Globus pallidus (tissue), 1 donor: ENCODE measurements at regions not wholly inside any gene's neighbourhood (a gene's known extent, or its start where the extent isn't known, plus 50 kb on each side); places are given as distances from the start of the nearest gene placed in this dataset.

Experiments used
- DNase-seq: peaks from one replicate; pipeline ENCODE4 v3.0.0-alpha.2; 2015; ENCODE audit warnings: low spot score

GRCh38 chr10:83663918-83664317 is 475.4 kb upstream of the GHITM start:
- no peak for DNase-seq

GRCh38 chr10:83666762-83667161 is 472.5 kb upstream of the GHITM start:
- DNase-seq: no peak

- no peak for DNase-seq
Observed at GRCh38 chr10:83667594-83667993, 471.7 kb upstream of the GHITM start.

DNA sequence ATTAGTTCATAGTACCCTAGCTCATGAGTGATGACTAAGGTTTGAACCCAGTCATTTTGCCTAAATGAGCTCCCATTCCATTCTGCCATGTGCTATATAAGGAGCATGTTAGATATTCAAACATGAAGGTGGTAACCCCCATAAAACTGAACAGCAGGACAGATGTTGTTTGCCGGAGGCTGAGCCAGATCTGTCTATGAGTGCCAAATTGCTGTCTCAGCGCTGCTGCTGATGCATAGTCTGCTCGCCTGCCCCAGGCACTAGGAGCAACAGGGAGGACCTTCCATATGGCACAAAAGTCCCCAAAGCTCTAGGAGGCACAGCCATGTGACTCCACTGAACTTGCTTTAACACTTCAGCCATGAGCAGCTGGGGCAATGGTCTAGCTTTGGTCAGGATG is 466.0 kb upstream of the GHITM start:
- DNase-seq: no peak

DNA sequence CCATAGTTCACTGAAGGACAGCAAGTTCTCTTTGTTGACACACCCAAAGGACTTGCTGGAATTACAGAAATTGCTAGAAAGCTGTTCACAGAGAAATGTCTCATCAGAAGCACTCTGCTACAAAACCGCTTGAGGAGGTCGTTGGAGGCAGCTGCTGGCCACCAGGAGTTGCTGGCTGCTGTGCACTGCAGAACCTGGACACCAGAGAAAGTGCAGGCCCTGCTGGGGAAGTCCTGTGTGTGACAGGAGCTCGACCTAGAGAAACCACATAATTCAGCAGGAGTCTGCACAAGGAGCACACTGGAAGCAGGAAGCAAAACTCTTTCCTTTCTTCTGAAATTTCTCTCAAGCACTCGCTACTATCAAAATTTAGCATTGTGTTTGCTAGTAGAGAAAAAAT is 461.5 kb upstream of the GHITM start:
- no peak for DNase-seq

DNA sequence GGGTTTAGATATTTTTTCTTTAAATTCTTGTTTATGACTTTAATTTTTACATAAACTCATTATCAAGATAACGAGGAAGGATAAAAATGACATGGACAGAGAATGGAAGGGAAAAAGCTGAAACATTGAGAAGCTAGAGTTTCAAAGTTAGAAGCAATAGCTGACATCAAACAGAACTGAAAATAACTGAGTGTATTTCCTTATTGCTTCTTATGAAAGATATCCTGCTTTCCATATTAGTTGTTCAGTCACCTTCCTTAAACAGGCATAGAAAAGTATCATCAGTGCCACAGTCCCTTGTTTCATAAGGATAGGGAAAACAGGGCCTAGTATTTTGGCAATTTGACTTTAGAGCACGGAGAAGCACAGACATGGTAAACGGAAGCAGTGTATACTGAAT is 460.5 kb upstream of the GHITM start:
- DNase-seq: no peak

DNA sequence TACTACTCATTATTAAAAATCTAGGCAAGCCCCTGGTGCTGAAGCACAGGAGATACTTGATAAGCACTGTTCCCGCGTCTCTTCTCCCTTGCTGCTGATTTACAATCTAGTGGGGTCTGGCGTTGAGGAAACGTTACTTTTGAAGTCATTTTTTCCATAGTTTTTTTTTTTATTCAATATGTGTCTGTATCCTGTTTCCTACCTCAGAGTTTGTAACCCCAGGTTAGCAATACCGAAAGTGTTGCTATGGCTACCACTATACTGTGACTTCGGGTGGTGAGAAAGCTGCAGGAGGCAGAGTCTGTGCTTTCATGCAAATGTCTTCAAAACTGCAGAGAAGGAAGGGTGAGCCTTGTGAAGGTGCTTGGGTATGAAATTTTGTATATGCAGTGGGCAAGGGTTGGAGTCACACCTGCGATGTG is 458.8 kb upstream of the GHITM start:
- DNase-seq: no peak

- DNase-seq: no peak
Observed at GRCh38 chr10:83682414-83682813, 456.9 kb upstream of the GHITM start.

GRCh38 chr10:83685458-83685857 is 453.9 kb upstream of the GHITM start:
- peak; percentile 2 for DNase-seq

DNA sequence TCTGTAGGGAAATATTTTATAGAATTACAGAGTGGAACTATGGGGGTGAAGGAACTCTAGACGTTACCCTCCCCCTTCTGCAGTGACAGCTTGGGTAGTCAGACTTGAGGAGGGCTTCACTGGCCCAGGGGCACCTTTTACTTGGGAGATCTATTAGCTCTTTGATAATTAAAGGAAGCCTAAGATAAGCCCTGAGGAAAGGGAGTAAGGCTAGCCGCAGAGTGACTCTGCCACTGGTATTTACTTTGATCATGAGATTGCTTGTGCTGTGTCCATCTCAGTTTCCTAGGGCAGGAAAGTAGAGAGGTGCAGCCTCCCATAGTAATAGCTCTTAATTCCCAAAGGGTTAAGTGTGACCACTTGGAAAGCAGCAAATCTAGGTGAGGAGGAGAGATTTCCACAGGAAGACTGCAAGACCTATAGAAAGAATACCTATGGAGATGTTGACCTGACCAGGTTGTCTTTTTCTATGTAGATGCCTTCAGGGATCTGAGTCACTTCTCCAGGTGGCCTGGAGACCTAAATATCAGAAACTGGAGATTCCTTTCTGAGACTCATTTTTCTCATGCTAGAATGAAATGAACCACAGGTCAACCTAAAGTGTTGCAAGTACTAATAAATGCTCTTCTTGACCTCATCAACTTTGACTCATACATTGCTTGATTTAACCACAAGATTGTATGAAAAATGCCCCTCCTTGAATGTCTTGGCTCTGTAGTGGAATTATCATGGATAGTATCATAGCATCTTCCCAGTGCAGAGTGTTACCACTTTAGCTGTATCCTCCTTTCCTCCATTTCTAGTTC is 447.3 kb upstream of the GHITM start:
- DNase-seq: no peak

DNA sequence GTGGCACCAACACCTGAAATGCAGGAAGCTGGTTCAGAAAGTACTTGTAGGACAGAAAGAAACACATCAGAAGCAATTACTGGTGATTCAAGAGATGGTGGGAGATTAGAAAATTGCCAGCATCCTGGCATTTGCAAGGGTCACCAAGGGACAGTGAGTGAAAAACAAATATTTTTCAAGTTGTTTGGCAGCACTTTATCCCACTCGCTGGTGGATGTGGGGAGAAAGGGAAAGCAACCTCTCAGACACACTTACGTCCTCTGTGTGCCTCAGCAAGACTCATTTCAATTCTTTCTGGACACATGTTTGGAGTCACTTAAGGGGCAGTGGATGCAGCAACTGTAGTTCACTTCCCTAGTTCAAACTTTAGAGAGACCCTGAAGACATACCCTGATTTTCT is 440.4 kb upstream of the GHITM start:
- no peak for DNase-seq

GRCh38 chr10:83701799-83702198 is 437.5 kb upstream of the GHITM start:
- DNase-seq: no peak

GRCh38 chr10:83702731-83703130 is 436.6 kb upstream of the GHITM start:
- no peak for DNase-seq

DNA sequence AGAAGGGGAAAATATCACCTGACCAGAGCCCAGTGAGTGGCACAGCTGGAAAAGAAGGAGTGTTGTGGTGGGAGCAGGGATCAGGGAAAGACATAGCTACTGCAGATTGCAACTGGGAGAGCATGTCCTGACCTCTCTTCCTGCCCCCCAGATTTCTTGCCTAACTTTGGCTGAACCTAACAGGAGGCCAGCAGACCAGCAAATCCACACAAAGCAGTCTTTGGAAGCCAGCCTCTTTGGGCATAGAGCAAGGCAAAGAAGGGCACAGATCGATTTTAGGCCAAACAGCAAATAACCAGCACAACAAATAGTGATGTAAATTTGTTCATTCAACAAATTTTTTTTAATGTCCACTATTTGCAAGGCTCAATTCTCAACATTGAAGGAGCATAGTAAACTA is 433.2 kb upstream of the GHITM start:
- no peak for DNase-seq

DNA sequence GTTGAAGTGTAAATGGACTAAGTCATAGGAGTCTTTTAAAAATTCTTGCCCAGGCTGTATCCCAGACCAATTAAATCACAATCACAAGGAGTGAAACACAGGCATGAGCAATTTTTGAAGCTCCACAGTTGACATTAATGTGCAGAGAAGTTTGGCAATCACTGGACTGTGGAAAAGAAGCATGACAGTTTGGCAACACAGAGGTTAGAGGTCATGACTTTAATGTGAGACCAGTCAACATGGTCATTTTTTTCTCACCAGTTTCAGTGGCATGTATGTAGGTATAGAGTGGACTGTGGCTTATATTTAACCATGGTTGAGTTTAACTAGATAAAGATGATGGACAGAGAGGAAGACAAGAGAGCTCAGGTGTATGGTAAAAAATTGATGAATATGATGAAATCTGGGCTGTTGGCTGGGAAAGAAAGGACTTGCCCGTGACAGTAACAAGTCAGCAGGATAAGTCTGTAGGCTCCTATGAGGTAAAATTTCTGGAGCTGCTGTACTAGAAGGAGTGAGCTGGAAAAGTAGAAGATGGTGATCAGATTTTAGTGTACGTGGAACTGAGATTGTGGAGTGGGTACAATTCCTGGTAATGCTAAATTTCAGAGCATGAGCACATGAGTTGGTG is 432.2 kb upstream of the GHITM start:
- no peak for DNase-seq

DNA sequence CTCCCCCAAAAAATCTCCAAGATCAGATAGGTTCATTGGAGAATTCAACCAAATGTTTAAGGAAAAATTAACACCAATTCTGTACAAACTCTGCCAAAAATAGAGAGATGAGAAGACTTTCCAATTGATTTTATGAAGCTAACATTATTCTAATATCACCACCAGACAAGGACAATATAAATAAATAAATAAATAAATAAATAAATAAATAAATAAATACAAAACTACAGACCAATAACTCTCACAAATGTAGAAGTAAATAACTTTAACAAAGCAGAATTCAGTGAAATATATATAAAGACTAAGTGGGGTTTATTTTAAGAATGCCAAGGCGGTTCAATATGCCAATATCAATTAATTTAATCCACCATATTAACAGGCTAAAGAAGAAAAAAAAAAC is 425.9 kb upstream of the GHITM start:
- DNase-seq: no peak

- DNase-seq: no peak
Observed at GRCh38 chr10:83723080-83723479, 416.2 kb upstream of the GHITM start.

DNA sequence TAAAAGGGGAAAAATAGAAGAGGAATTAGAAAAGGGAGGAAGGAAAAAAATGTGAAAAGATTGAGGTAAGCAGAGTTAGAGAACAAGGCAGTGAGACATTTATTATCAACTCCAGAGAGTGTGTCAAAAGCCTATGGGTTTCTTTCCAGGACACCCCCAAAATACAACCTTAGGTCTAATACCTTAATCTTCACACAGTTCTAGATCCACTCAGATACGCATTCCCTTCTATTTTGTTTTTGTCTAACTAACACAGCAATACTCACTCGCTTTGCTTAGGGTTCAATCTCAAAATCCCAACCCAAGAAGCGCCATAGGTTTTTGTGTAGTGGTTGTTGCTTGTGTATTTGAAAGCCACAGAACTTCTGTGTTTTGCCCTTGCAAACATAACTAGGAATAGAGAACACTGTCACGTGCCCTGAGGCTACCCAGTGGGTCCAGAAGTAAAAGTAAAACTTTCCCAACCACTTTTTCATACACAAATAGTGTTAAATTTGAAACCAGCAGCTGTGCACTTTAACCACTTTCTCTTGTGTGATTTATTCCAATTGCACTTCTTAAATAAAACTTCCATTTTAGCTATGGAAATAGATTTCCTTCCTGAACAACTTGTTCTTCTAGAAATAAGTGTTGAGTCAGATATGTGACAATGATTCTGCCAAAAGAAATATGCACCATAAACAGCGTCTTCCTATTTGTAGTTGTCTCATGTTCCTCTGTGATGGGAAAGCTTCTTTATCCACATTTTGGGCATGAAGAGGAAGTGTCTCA is 414.7 kb upstream of the GHITM start:
- DNase-seq: no peak

DNA sequence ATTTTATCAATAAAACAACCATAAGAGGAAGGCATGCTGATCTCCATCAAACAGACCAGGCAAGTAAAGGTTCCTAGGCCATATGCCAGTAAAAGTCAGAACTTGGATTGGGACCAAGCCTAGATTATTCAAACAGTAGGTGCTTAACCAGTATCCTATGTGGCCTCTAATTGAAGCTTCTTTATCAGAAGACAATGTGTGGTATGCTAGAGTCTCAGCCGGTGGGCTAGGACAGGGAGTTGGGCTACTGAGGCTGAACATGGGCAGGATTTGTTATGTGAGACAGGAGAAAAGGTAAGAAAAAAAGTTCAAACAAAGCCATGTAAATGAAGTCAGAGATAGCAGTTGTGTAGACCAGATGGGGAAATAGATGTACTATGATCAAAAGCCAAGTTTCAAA is 413.7 kb upstream of the GHITM start:
- no peak for DNase-seq

- DNase-seq: no peak
Observed at GRCh38 chr10:83734278-83734677, 405.0 kb upstream of the GHITM start.

GRCh38 chr10:83736008-83736407 is 403.3 kb upstream of the GHITM start:
- DNase-seq: no peak

GRCh38 chr10:83750604-83751003 is 388.7 kb upstream of the GHITM start:
- DNase-seq: no peak

- no peak for DNase-seq
Observed at GRCh38 chr10:83753490-83753889, 385.8 kb upstream of the GHITM start.
